CD4-positive, alpha-beta T cell treated with Interleukin-10 for 1 hour (primary cell): ENCODE measurements at regions not wholly inside any gene's neighbourhood (a gene's known extent, or its start where the extent isn't known, plus 50 kb on each side); places are given as distances from the start of the nearest gene placed in this dataset.
A peak's percentile ranks its signal among the peaks of the same experiment; 100 is the strongest.

Experiments
- DNase-seq: peaks from one replicate; pipeline ENCODE4 v3.0.0-alpha.2; 2020

DNA sequence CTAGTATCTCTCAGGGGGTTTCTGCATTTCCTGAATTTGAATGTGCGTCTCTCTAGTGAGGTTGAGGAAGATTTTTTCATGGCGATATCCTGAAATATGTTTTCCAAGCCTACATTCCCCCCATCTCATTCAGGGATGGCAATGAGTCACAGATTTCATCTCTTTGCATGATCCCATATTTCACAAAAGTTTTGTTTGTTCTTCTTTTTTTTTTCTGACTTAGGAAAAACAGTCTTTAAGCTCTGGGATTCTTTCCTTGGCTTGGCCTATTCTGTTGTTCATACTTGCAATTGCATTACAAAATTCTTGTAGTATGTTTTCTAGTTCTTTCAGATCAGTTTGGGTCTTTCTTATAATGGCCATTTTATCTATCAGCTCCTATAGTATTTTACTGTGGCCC, 136.5 kb downstream of the DSEL start:
- no peak for DNase-seq

DNA sequence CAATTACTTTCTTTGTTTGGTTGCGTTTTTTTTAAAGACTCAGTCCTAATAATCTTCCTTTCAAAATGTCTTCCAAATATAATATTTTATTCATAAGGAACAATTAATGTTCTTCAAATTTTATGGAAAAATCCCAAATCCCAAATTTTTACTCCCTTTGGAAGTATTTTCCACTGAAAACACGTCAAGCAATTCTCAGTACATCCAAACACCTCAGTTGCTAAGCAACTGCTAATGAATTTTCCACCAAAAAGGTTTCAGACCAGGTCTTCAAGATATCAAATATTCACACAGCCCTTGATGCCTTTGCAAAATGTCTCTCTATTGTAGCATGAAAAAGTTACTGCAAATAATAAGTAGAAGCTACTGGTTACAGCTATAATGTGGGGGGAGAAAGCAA, 140.1 kb downstream of the DSEL start:
- DNase-seq = no peak

DNA sequence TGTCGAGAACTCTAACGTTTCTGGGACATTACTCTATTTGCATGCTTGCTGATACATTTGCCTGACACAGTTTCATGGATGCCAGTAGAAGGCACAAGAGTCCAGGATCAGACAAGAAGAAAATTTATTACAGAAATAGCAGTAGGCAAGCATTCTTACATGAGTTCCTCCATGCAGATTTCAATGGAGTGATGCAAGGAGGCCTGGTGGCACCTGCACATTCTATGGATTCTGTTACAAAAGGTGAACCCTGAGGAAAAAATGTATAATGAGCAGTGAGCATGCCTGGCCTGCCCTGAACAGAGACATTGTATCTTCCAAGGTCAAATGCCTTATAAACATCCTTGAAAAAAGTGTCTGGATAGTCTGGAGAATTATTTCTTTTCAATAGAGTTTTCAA, 142.9 kb downstream of the DSEL start:
- DNase-seq = no peak

GRCh38 chr18:67367540-67367939, 149.0 kb downstream of the DSEL start:
- no peak for DNase-seq

DNA sequence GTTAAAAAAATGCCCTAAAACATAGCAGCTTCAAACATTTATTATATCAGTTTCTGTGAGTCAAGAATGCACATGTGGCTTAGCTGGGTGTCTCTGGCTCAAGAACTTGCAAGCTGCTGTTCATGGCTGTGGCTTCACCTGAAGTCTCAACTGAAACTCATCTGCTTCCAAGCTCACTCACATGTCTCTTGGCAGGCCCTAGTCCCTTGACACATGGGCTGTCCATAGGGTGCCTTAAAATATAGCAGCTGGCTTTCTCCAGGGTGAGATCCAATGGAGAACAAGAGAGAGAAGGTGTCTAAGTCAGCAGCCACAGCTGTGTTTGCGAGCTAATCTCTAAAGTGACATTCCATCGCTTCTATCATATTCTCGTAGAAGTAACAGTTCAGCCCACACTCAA, 152.8 kb downstream of the DSEL start:
- no peak for DNase-seq

DNA sequence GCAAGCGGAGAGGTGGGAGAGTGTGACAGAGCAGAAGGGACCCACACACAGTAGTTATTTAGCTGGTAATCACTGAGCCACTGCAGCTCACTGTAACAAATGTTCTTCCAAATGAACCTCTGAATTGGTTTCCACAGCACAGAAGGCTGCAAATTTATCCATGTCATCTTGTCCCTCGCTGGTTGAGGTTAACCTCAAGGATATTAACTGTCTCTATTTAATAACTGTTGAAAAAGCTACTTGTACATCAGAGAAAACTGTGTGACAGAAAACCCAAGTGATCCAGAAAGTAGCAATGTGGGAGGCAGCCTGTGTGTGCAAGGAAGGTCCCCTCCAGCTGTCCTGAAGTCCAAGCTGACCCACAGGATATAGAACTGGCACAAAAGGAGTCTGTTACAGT, 153.6 kb downstream of the DSEL start:
- DNase-seq = no peak

DNA sequence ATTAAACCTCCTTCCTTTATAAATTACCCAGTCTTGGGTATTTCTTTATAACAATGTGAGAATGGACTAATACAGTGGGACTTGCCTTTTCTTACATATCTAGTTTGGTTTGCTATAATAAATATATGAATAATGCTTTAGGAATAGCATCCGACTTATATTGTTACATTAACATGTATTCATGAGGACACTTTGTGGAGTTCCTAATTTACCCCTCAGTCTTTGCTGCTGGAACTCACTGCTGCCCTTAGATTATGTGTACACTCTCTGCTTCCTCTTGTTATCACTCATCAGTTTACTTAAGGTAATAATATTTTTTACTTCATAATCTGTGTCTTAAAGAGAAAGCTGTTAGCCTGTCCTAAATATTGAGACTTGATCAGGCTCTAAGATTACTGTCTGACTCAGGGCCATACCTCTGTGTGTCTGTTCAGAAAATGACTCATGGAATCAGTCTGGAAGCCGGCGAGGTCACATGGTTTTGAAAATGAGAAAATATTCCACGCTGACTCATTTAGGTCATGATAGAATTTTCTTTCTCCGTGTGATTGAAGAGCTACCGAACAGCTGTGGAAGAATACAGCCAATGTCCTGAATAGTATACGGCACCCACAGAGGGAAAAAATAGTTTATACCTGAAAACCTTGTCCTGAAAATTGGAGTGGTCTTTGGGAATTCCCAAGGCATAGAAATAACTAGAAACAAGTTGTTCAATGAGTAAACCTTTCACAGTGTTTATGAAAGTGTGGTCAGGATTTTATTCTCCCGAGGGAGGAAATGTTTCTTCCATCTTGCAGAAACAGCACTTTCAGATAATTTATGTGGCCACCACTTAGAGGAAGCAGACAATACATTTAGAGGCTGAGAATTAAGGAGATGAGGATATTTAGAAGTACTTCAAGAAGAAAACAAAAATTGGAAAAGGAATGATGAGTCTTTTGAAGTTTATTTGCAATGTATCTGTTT, 156.4 kb downstream of the DSEL start:
- no peak for DNase-seq

DNA sequence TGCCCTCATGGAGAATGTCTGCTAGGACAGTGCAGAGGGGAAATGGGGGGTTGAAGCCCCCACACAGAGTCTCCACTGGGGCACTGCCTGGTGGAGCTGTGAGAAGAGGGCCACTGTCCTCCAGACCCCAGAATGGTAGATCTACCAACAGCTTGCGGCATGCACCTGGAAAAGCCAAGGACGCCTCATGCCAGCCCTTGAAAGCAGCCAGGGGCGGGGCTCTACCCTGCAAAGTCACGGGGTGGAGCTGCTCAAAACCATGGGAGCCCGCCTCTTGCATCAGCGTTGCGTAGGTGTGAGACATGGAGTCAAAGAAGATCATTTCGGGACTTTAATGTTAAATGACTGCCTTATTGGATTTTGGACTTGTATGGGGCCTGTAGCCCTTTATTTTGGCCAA, 157.6 kb downstream of the DSEL start:
- no peak for DNase-seq

DNA sequence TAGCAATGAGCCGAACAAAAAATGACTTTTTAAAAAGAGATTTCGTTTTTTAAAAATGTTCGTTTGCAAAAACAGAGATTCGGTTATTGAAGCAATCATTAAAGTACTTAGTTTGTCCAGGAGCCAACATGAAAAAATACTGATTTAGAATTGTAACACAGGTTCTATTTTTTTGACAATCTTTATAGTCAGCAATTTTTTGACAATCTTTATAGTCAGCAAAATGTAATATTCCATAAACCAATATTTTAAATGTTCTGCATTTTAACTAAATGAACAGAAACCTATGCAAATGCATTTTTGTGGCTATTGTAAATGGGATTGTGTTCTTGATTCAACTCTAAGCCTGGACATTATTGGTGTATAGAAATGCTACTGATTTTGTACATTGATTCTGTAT, 161.8 kb downstream of the DSEL start:
- DNase-seq = no peak

DNA sequence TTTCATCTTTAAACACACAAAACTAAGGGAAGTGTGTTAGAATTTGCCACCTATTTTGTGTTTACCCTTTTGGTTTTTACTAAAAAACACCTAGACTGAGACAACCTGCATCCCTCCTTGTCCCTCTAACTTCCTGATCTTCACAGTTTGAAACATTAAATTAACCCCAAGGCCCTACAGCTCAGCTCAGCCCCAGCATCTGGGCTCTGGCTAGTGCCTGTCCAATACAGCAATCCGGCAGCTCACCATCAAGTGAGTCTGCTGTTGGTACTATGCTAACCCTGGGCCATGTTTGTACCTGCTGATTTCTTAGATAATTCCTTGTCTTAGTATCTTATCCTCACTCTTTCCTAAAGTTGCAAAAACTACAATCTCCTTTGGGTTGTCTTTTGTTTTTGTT, 162.4 kb downstream of the DSEL start:
- no peak for DNase-seq

GRCh38 chr18:67347438-67347837, 169.1 kb downstream of the DSEL start:
- no peak for DNase-seq

- DNase-seq = no peak
These were observed 174.4 kb downstream of the DSEL start for GRCh38 chr18:67342159-67342558.

GRCh38 chr18:67337696-67338095, 178.8 kb downstream of the DSEL start:
- no peak for DNase-seq

DNA sequence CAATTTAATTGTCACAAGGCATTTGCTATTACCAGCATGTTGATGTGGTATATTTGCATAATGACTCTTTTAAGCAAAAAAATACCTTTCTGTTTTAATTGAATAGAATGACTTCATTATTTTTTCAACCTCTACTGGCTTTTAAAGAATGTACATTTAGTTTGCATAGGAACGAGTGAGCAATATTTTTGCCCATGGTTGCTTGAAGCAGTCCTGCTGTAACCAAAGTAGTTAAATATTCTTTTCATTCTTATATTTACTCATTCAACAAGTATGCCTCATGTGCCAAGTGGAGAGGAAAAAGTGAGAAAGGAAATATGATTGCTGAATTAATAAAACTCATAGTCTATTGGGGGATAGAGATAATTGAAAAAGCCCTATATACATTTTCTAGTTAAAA, 184.7 kb downstream of the DSEL start:
- no peak for DNase-seq

DNA sequence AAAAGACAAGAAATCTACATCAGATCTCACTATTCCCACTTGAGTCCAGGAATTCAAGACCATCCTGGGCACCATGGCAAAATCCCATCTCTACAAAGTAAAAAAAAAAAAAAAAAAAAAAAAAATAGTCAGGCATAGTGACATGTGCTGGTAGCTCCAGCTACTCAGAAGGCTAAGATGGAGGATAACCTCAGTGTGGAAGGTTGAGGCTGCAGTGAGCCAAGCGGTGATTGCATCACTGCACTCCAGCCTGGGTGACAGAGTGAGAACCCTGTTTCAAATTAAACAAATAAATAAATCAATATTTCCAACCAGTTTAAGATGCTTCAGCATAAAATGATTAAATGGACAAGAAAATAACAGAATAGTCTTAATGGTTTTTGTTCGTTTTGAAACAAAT, 197.4 kb downstream of the DSEL start:
- DNase-seq = no peak

GRCh38 chr18:67318651-67319050, 197.9 kb downstream of the DSEL start:
- DNase-seq = no peak

GRCh38 chr18:67310826-67311225, 205.7 kb downstream of the DSEL start:
- DNase-seq = no peak

DNA sequence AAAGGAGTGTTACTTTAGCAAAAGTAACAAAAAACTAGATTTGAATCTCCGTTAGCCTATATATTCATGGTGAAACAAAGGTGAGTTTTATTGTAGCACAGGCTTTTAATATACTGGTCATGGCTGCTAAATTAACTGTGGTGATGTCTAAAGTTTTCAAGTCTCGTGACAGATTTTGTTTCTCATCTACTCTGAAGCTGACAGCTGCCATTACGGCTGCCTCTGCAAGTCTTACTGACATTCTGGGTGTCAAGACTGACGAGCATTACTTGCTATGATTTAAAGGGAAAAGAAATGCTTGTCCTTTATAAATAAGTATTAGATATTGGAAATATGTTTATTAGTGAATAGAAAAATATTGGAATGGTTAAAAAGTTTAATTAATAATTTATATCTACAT, 207.7 kb downstream of the DSEL start:
- no peak for DNase-seq

- no peak for DNase-seq
These were observed 211.1 kb downstream of the DSEL start for GRCh38 chr18:67305466-67305865.

DNA sequence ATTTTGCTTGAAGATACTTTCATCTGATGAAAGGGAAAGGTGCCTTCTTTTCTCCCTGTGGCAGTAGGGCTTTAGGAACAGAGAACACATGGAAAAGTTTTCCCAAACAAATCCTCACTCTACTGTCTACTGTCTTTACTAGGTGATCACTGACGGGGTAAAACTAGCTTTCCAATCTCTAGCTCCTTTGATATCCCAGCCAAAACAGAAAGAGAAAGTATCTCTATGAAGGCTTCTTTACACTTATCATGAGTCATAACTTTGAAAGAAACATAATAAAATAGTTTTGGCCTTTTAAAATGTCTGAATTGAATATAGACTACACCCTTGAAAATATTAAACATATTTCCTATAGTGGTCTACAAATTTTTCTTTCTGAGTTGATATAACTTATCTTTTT, 214.5 kb downstream of the DSEL start:
- DNase-seq = peak; percentile 12

DNA sequence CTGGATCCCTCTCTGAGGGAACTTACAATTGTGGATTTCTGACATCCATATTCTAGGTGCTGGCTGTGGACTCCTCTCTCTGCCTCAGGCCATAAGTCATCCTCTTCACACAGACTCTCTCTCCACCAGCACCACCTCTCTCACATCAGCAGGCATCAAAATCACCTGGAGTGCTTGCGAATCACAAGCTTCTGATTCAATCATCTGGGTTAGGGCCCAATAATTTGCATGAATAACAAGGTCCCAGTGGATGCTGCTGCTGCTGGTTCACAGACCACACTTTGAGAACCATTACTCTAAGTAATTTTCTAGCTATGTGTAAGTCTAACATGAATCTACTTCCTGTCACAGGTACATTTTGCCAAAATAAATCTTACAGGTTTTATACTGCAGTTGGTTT, 214.9 kb downstream of the DSEL start:
- peak; percentile 3 for DNase-seq

GRCh38 chr18:67300498-67300897, 216.0 kb downstream of the DSEL start:
- peak; percentile 47 for DNase-seq

- no peak for DNase-seq
These were observed 223.7 kb downstream of the DSEL start for GRCh38 chr18:67292814-67293213.

- no peak for DNase-seq
These were observed 226.1 kb downstream of the DSEL start for GRCh38 chr18:67290421-67290820.

- no peak for DNase-seq
These were observed 230.9 kb downstream of the DSEL start for GRCh38 chr18:67285583-67285982.
